ENCODE measurements at regions not wholly inside any gene's neighbourhood (a gene's known extent, or its start where the extent isn't known, plus 50 kb on each side); places are given as distances from the start of the nearest gene placed in this dataset.
A peak's percentile ranks its signal among the peaks of the same experiment; 100 is the strongest.
"Not testable (repeated sequence)": the region's sequence is repeated elsewhere in the genome, so short reads cannot be mapped to it uniquely, and the experiment has no call there.

GRCh38 chr6:132187816-132188215 lies 213.5 kb downstream of the MOXD1 start:
- Histone ChIP-seq H3K9ac (no peak overlapping the region), H2AFZ (ENCODE audit: low read depth) (no peak overlapping the region), H3K79me2 (ENCODE audit: insufficient read depth) (no peaks in the 10 kb centered on the region), H3F3A (replicated peaks; ENCODE audit: insufficient read depth) (peaks cover 37% of the 10 kb centered on the region), H3K36me3 (replicated peaks in 1 of 2; ENCODE audit: control insufficient read depth in 1 of 2, insufficient read depth in 2 of 2, low read length in 1 of 2) (peaks cover 0 to 3% of the 10 kb centered on the region in 2 experiments), H3K4me3 (ENCODE audit: low read depth in 2 of 2, low read length in 1 of 2) (no peak overlapping the region), H4K20me1 (ENCODE audit: insufficient read depth) (no peaks in the 10 kb centered on the region), H3K9me2 (no peaks in the 10 kb centered on the region), H3K27me3 (ENCODE audit: insufficient read depth) (no peaks in the 10 kb centered on the region), H3K4me2 (no peak overlapping the region), H3K4me1 (ENCODE audit: control insufficient read depth in 1 of 2, insufficient read depth in 2 of 2, low read depth in 1 of 2, low read length in 1 of 2) (peaks cover 0 to 19% of the 10 kb centered on the region in 2 experiments; a peak in 2 of 4 replicates), H3K9me3 (no peaks in the 10 kb centered on the region), H3K27ac (ENCODE audit: low read depth in 2 of 2, low read length in 1 of 2) (peak overlapping the region in 1 of 2 experiments; percentile 93; a peak in 1 of 4 replicates)
- WGBS (ENCODE audit: low lambda C conversion rate): 26% methylated on average over 1 of the region's 1 CpG
- ChIA-PET CTCF (no interaction called here), POLR2A (no interaction called here)
- TF ChIP-seq FOXJ3 (CRISPR knock-in tag; IDR thresholded peaks at IDR 0.05) (no peak), TCF12 (IDR thresholded peaks at IDR 0.05) (no peak), REST (IDR thresholded peaks at IDR 0.05; ENCODE audit: low read depth, low read length) (no peak), RFX5 (IDR thresholded peaks at IDR 0.05; ENCODE audit: low read length) (no peak), YY1 (IDR thresholded peaks at IDR 0.05; ENCODE audit: low read depth) (no peak), GATA2 (CRISPR knock-in tag; IDR thresholded peaks at IDR 0.05) (no peak), RXRA (IDR thresholded peaks at IDR 0.05; ENCODE audit: borderline replicate concordance, low read depth) (no peak), FOXM1 (IDR thresholded peaks at IDR 0.05; ENCODE audit: low read depth) (no peak), FOSL2 (IDR thresholded peaks at IDR 0.05; ENCODE audit: borderline replicate concordance, low read depth) (no peak), CTCF (IDR thresholded peaks at IDR 0.05) (no peak), JUND (IDR thresholded peaks at IDR 0.05) (no peak), ELF1 (IDR thresholded peaks at IDR 0.05) (no peak)
- TF ChIP-seq, protein P1, sequence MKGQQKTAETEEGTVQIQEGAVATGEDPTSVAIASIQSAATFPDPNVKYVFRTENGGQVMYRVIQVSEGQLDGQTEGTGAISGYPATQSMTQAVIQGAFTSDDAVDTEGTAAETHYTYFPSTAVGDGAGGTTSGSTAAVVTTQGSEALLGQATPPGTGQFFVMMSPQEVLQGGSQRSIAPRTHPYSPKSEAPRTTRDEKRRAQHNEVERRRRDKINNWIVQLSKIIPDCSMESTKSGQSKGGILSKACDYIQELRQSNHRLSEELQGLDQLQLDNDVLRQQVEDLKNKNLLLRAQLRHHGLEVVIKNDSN (IDR thresholded peaks at IDR 0.05; ENCODE audit: borderline replicate concordance, low read depth): no peak
- DNase-seq: no peak

GRCh38 chr6:132184966-132185365 lies 216.3 kb downstream of the MOXD1 start:
- H3K27me3 ChIP-seq (ENCODE audit: insufficient read depth); H3K36me3 ChIP-seq (replicated peaks in 1 of 2; ENCODE audit: control insufficient read depth in 1 of 2, insufficient read depth in 2 of 2, low read length in 1 of 2); H4K20me1 ChIP-seq (ENCODE audit: insufficient read depth); H3K9me3 ChIP-seq; H3K9ac ChIP-seq; H2AFZ ChIP-seq (ENCODE audit: low read depth); H3K4me1 ChIP-seq (ENCODE audit: control insufficient read depth in 1 of 2, insufficient read depth in 2 of 2, low read depth in 1 of 2, low read length in 1 of 2); POLR2A ChIA-PET; DNase-seq; H3K4me2 ChIP-seq; H3K4me3 ChIP-seq (ENCODE audit: low read depth in 2 of 2, low read length in 1 of 2); H3K27ac ChIP-seq (ENCODE audit: low read depth in 2 of 2, low read length in 1 of 2); CTCF ChIA-PET; H3K9me2 ChIP-seq; H3K79me2 ChIP-seq (ENCODE audit: insufficient read depth): not testable (repeated sequence)
- WGBS (ENCODE audit: low lambda C conversion rate): 3% methylated on average over 1 of the region's 1 CpG
- H3F3A ChIP-seq (replicated peaks; ENCODE audit: insufficient read depth): peaks cover 23% of the 10 kb centered on the region

Measured in SK-N-SH (cell line).